GF-D8 (cell line): ENCODE measurements at regions not wholly inside any gene's neighbourhood (a gene's known extent, or its start where the extent isn't known, plus 50 kb on each side); places are given as distances from the start of the nearest gene placed in this dataset.

Experiments used
- DNase-seq: peaks from one replicate; lab custom pipeline; 2025; lab: John Stamatoyannopoulos, UW

DNA sequence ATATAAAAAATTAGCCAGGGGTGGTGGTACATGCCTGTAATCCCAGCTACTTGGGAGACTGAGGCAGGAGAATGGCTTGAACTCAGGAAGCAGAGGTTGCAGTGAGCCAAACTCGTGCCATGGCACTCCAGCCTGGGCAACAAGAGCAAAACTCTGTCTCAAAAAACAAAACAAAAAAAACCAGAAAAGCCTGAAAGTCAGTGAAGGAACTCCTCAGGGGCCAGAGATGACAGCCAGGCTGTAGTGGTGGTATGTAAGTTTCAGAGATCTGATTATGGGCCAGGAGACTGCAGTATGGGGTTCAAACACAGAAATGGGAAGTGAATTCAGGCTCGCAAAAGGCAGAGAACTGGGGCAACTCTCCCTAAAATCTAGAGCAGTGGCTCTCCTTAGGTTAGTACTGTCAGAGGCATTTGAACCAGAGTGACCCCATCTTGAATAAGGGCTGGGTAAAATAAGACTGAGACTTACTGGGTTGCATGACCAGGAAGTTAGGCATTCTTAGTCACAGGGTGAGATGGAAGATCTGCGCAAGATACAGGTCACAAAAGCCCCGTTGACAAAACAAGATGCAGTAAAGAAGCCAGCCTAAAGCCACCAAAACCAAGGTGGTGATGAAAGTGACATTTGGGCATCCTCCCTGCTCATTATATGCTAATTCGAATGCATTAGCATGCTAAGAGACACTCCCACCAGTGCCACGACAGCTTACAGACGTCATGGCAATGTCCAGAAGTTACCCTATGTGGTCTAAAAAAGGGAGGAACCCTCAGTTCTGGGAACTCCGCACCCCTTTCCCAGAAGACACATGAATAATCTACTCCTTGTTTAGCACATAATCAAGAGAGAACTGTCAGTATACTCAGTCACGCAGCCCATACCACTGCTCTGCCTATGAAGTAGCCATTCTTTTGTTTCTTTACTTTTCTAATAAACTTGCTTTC, 120.2 kb upstream of the XYLT1 start:
- DNase-seq = no peak

DNA sequence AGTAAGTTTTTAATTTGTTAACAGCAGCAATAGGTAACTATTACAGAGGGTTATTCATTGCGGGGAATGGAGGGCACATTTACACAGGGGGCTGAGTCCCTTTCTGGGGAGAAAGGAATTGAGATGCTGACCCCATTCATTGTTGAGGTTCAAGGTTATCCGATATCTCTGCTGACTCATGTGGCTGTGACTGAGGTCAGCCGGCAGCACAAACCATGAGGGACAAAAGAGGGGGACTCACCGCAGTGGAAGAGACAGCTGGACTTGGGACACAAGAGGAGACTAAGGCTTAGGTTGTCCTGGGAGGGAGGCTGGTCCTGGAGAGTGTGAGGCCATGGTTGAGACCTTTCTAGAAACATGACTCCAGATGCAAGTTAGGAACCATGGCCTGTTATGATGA, 119.1 kb upstream of the XYLT1 start:
- DNase-seq = no peak

DNA sequence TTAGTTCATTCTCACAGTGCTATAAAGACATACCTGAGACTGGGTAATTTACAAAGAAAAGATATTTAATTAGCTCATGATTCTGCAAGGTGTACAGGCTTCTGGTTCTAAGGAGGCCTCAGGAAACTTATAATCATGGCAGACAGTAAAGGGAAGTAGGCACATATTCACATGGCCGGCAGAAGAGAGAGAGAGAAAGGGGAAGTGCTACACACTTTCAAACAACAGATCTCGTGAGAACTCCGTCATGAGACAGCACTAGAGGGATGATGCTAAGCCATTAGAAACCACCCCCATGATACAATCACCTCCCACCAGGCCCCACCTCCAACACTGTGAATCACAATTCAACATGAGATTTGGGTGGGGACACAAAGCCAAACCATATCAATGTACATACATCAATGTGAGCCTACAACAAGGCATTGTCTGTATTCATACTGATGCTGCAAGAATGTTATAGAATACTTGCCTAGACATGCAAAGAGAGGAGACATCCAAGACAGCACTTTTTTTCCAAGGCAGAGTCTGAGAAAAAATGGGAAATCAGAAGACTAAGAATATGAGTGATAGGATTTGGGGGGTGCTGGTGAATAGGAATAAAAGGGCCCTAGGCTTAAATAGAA, 114.8 kb upstream of the XYLT1 start:
- DNase-seq = no peak

DNA sequence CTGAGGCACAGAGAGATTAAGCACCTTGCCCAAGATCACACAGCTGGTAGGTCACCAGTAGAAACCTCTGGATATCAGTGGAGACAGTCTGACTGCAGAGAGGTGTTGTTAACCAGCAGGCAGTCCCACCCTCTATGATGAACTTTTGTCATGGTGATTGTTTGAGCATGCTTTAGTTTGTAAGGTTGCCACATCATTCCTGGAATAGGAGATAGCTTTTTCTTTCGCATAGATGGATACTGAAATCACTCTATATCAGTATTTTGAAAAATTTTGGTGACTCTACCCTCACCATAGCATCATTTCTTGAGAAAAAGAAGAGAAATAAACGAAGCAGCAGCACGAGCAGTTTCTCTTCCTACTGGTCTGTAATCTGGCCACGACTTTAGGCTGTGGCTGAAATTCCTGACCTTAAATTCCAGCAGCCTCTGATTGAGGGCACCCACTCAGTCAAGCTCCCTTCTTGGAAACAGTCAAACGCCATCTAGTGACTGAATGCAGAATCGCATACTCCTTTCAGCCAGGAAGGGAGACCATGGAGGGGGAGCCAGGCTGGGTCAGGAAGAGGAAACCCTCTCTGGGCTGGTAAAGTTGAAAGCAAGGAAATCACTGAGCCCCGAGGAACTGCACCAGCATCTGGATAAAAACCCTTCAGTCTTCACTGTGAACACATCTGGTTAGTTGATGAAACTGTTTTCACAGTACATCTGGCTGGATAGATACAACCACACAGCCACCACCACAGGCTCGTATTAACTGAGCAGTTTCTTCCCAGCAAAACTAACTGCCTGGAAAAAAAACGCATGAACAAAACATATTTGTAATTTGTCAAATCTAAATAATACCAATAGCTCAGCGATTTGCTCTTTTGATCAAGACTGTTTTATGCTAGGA, 108.5 kb upstream of the XYLT1 start:
- DNase-seq = peak; percentile 5

DNA sequence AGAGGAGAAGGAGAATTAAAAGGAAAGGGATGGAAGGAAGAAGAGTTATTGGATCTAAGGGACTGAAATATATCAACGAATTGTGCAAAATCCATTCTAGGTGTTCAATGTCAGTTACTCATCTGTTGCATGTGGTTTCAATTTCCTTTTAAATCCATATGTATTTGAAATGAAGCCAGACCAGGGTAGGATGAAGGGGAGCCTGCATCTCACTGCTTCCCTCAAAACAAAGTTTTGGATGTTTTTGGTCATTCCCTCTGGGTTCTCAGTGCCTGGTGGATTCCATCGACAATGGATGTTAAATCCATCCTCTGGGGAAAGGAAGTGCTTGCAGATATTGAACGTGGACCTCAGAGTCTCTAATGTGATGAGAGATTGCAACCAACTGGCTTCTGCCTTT, 103.5 kb upstream of the XYLT1 start:
- DNase-seq = no peak

DNA sequence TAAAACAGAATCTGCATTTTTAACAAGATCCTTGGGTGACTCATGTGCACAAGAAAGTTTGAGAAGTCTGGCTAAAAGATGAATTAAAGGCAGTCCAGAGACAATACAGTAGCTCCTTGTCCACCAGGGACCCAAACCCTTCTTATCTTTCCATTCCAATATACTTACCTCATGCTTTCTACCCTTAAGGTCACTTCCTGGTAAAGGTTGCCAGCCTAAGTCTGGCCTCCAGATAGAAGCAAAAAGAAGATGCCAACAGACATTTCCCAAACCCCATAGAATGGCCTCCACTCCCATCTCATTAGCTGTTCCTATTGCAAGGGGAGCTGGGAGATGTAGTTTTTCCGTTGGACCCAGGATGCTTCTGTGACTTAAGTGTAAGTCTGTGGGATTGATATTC, 101.4 kb upstream of the XYLT1 start:
- DNase-seq = no peak

DNA sequence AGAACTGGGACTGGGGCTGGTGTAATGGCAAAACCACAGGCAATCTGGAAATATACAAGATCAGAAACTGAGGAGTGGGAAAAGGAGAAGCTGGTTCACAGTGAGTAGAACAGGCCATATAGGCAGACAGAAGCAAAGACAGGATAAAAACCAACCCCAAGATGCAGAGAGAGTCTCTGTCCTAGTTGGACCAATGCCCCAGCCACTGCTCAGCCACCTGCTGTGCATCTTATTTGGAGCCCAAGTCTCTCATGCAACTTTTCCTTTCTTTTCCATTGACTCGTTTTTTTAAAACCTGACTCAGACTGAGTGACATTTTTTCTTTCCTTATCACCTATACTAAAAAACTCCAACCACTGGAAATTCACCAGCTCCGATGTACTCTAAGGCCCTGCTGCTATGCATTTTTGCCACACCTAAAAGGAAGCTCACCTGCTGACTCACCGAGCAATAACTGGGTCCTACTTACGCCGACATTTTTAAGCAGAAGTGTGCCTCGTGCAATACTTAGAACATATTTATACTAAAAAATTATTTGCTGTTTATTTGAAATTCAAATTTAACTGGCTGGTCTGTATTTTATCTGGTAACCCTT, 100.8 kb upstream of the XYLT1 start:
- DNase-seq = no peak

DNA sequence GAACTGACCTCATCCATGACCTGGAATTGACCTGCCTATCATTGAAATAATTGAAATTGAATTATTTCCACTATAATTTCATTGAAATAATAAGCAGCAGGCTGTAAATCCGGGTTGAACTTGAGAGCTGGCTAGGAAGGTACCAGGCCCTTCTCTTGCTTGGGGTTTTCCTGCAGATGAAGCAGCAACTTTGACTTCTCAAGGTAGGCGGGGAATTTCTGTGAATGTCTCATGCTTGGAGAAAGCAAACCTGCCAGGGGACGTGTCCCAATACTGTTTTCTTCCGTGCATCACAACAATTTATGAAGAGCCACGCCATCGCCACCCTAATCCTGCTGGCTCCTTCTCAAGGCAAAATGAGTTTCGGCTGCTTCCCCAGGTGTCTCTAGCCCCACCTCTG, 97.5 kb upstream of the XYLT1 start:
- no peak for DNase-seq

DNA sequence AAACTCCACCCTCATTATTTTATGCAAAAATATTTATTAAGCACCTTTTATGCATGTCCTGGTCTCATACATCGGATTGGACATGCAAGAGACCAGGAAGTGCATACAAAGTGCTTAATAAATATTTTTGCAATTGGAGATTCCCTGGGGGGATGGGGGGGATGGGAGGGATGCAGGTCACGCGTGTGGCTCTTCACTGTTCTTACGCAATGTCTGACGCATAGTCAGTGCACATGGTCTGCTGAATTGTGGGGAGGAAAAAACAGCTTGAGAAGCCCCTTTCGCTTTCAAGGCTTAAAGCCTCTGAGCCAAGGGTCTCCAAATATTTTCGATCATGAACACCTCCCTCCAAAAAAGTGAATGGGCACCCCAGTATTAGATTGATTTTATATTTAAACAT, 96.7 kb upstream of the XYLT1 start:
- DNase-seq = no peak

DNA sequence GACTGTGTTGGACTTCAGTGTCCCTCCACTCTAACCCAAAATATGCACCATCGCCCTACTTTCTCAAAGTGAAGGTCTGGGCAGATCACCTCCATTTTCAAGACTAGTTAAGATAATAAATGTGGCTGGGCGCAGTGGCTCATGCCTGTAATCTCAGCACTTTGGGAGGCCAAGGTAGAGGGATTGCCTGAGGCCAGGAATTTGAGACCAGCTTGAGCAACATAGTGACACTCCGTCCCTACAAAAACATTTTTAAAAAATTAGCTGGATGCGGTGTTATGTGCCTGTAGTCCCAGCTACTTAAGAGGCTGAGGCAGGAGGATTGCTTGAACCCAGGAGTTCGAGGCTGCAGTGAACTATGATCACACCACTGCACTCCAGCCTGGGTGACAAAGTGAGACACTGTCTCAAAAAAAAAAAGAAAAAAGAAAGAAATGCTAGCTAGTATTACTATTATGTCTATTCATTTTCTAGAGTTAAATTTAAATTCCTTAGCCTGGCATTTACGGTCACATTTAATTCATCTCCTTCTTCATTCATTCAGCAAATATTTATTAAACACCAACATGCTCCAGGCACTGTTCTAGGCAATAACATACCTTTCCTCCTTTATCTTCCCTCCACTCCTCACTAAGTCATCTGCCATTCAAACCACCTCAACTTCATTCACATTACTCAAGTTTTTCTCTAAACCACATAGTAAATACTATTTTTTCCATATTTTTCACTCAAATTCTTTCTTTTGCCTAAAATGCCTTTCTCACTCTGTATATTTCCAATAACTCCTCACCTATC, 96.1 kb upstream of the XYLT1 start:
- no peak for DNase-seq

DNA sequence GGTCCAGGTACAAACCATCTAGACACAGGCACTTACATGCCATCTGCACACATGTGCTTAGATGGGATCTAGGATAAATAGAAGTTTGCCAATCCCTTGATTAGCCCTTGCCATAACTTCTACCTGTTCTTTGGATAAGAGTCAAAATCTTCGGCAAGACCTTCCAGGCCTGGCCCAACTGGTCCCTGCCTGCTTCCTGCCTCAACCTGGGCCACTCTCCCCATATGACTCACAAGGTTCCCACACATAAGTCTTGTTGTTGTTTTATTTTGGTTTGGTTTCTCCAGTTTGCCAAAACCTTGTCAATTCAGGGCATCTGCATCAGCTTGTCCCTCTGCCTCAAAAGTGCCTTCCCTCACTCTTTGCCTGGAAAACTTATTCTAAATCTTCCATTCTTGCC, 95.3 kb upstream of the XYLT1 start:
- no peak for DNase-seq

DNA sequence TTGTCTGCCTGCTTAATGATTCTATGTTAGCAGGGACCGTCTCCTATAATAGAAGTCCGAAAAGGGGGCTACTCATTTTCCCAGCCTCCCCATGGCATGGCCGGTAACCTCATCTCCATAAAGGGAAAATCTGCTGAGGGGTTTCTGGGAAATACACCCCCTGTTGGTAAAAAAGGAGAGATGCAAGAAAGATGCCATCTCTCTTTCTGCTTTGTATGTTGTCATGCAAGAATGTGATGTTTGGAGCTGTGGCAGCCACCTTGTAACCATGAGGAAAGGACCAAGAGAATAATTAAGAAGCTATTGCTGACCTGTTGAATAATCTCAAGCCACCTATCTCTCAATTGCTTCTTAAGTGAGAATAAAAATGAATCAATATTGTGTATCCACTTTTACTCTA, 94.8 kb upstream of the XYLT1 start:
- DNase-seq = no peak

DNA sequence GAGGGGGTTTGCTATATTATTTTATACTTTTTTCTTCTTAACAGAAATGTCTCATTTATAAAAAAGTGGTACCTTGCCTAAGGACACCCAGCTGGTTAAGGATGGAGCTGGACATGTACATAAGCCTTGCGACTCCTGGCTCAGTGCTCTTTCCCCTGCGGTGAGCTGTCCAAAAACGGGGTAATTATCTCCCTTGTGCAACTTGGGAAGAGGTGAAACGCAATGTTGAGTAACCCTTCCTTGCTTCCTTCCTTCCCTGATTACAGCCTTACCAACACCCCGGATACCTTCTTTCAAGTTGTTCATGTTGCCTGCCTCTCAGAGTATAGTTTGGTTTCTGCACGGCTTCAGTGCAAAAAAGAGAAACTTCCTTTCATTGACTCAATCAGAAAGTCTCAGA, 94.1 kb upstream of the XYLT1 start:
- no peak for DNase-seq

DNA sequence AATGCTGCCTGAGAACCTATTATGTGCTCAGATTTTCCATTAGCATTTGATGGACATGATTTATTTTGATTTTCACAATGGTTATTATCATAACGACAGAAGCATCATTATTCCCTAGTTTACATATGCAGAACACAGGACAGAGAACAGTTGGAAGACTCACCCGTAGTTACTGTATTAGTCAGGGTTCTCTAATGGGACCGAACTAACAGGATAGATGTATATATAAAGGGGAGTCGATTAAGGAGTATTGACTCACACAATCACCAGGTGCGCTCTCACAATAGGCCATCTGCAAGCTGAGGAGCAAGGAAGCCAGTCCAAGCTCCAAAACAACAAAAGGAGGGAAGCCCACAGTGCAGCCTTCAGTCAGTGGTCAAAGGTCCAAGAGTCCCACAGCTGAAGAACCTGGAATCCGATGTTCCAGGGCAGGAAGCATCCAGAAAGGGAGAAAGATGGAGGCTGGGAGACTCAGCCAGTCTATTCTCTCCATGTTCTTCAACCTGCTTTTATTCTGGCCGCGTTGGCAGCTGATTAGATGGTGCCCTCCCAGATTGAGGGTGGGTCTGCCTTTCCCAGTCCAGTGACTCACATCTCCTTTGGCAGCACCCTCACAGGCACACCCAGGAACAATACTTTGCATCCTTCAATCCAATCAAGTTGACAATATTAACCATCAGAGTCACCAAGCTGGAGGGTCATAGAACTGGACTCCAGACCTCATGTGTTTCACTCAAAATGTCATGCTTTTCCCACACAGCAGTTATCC, 92.7 kb upstream of the XYLT1 start:
- no peak for DNase-seq

DNA sequence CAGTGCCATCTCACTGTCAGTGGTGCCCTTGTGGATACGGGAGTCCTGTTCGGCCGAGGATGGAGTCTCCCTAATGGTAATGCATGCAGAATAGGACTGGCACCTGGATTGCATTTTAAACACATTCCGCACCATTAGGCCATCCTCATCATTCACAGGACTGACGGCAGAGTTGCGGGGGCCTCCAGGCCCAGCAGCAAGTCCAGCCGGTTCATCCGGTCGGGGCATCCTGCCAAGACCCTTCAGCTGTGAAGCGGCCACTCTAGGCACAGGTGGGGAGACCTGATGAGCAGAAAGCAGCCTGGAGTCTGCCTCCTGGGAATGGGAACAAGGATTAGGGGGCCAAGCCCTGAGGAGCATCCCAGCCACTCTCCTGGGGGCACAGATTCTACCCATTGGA, 90.3 kb upstream of the XYLT1 start:
- no peak for DNase-seq

DNA sequence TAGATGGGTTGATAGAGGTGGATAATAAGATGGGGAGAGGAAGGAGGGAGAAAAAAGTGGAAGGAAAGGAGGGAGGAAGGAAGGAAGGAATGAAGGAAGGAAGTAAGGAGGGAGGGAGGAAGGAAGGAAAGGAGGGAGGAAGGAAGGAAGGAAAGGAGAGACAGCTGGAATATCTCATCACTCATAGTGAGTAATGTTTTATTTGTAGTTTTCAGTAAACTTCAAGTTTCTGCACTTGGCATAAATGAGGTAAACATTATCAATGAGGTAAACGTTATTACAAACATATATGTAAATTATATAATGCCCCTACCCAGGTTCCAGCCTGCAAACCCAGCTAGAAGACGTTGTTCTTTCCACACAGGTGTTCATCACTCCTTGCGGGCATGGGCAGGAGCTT, 89.8 kb upstream of the XYLT1 start:
- no peak for DNase-seq

DNA sequence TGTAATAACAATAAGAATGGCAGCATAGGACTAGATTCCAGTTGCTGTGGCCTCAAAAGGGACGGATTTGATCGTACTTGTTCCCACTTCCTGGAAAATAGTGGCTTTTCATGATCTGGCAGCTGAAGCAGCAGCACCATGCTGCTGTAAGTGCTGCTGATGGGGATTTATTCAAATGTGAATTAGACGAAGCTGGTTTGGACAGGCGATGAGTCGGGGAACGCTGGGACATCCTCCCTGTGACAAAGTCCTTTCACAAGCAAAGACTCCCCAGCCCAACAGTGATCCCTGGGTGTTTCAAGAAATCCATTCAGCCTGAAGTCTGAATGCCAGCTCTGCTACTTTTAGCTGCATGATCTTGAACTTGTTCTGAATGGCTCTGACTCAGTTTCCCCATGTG, 88.6 kb upstream of the XYLT1 start:
- DNase-seq = no peak

DNA sequence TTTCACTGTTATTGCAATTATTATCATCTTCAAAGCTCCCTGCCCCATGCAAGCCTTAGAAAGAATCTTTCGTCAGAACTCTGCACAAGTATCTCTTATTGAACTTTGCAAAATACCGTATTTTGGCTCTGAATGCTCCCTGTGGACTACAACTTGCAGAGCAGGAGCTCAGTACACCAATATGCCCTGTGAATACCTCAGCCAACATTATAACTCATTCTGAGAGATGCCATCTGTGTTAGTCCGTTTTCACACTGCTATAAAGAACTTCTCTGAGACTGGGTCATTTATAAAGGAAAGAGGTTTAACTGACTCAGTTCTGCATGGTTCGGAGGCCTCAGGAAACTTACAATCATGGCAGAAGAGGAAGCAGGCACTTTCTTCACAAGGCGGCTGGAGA, 87.2 kb upstream of the XYLT1 start:
- DNase-seq = no peak

DNA sequence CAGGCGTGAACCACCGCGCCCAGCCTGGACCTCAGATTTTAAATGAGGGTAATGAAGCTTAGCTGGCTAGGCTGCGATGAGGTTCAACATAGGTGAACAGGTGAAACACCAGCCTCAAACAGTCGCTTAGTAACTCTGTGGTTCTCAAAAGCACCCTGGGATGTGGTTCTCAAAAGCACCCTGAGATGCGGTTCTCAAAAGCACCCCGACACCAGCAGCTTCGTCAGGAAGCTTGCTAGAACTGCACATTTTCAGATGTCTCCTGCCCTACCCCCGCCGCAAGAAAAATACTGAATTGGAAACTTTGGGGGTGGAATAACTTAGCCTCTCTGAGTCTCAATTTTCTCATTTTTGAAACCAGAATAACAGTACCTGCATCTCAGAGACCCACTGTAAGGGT, 86.7 kb upstream of the XYLT1 start:
- DNase-seq = no peak

DNA sequence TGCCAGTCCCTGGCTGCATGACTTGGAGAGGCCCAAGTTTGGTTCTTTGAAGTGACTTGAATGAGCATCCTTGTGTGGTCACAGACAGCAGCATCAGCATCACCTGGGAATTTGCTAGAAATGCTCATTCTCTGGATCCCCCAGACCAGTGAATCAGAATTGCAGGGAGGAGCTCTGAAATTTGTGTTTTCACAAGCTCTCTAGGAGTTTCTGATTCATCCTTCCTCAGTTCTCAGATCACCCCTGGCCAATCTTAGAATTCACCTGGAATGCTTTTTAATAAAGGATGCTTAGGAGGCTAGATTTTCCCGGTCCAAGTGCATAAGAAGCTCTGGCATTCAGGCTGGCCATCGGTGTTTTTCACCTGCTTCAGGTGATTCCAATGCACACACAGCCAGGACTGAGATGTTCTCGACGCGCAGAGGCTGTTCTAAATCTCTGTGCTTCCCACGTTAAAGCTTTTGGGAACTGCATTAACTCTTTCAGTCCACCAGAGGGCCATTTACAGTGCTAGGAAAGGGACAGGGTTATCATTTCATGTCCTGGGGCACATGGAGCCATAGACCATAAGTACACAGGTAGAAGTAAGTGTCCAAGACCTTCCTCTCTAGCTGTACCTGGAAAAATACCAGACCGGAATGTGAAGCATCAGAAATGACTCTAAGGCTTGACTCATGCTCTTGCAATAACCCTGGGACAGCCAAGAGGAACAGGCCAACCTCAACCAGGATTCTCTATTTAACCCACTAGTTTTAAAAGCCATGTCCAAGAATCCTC, 85.7 kb upstream of the XYLT1 start:
- no peak for DNase-seq
